Heart left ventricle (tissue), 16 donors: ENCODE measurements at regions not wholly inside any gene's neighbourhood (a gene's known extent, or its start where the extent isn't known, plus 50 kb on each side); places are given as distances from the start of the nearest gene placed in this dataset.

Experiments
- ATAC-seq, 4 donors: fragments of 200-7000 bp; cut with Tn5 transposase; one replicate each; pipeline ENCODE4 v1.9.1; 2020 to 2022; ENCODE audit warnings: moderate library complexity in 4 of 4, mild to moderate bottlenecking in 3 of 4, moderate number of reproducible peaks in 1 of 4
- DNase-seq, 5 donors: peaks; one replicate each; pipeline ENCODE4 v3.0.0-alpha.2; 2020
- H3K27ac ChIP-seq, 12 donors: fragments of 200-600 bp; sonication (generic) in 4 of 12; one replicate each; pipeline versions ENCODE4 v1.5.0 to v1.8.0; 2016 to 2022; ENCODE audit warnings: mild to moderate bottlenecking in 2 of 12
- H3K27me3 ChIP-seq, 9 donors: fragments of 200-600 bp; sonication (generic) in 2 of 9; one replicate each; pipeline versions ENCODE4 v1.5.1 to v1.8.0; 2016 to 2022; ENCODE audit warnings: mild to moderate bottlenecking in 3 of 9
- H3K36me3 ChIP-seq, 9 donors: fragments of 200-600 bp; sonication (generic) in 2 of 9; one replicate each; pipeline versions ENCODE4 v1.5.0 to v1.8.0; 2018 to 2022; ENCODE audit warnings: mild to moderate bottlenecking in 2 of 9
- H3K4me1 ChIP-seq, 12 donors: fragments of 200-600 bp; sonication (generic) in 4 of 12; one replicate each; pipeline versions ENCODE4 v1.5.0 to v1.8.0; 2016 to 2022; ENCODE audit warnings: mild to moderate bottlenecking in 3 of 12
- H3K4me3 ChIP-seq, 12 donors: fragments of 200-600 bp; sonication (generic) in 4 of 12; one replicate each; pipeline versions ENCODE4 v1.5.0 to v1.8.0; 2017 to 2022; ENCODE audit warnings: mild to moderate bottlenecking in 9 of 12, moderate library complexity in 4 of 12
- H3K9me3 ChIP-seq, 12 donors: fragments of 200-600 bp; sonication (generic) in 4 of 12; one replicate each; pipeline versions ENCODE4 v1.5.0 to v1.8.0; 2016 to 2022; ENCODE audit warnings: mild to moderate bottlenecking in 1 of 12
- POLR2A ChIP-seq, 2 donors: fragments of 450-650 bp; IDR thresholded peaks; one replicate each; pipeline ENCODE4 v1.6.1; 2017; ENCODE audit warnings: antibody characterized with exemption in 2 of 2, mild to moderate bottlenecking in 2 of 2, moderate library complexity in 2 of 2
- WGBS, 4 donors: extraction: QIAGEN DNeasy Blood & Tissue Kit in 2 of 4; methylation state at CpG; one replicate each; pipeline versions ENCODE4 v1.1.5 to v1.1.7; 2013 to 2018; 5-methylcytosine and 5-hydroxymethylcytosine counted together
- intact Hi-C, 10 donors: fragments of 100-400 bp; cut with DNase I; formaldehyde crosslinking; loops; one replicate each; pipeline versions ENCODE4 v1.11.1 to v1.14.2; 2022
- TF ChIP-seq, protein P1 (sequence below), 12 donors: fragments of 200-600 bp; sonication (generic) in 4 of 12; IDR thresholded peaks; one replicate each; pipeline versions ENCODE4 v1.5.0 to v1.8.0; 2018 to 2022; ENCODE audit warnings: antibody characterized with exemption in 12 of 12, mild to moderate bottlenecking in 5 of 12
- donor health status: ischemic (EF 13 %, LVEDD 7.1; RV severe dilation, severe dysfunction).
- donor health status: healthy with polysubstance abuse.
- donor health status: DM: no; HTN: yes; CAD: no.
- donor health status: DM: no; HTN: no; CAD: no.
- donor health status: ischemic (EF 25% LVEDD 6.9; RV normal size, moderate dysfunction).
- donor health status: ischemic (EF 25% LVEDD 5.7; RV mildly dilated, moderate dysfunction).
- donor health status: healthy.
- donor health status: DM: yes; HTN: yes; CAD: no.
- donor health status: ischemic (EF 35%, LVEDD 5.7; RV mildly dilated, moderate dysfunction).
- donor health status: nonischemic (EF 11% LVEDD 7.7; RV severe dilation, severe dysfunction).
- donor health status: DM: yes; HTN: yes; CAD: no.
- donor health status: PGD.
- donor health status: ischemic (EF 29% LVEDD 5.4; RV normal size, mild dysfunction).
- donor health status: nonischemic (EF 23%, LVEDD 6.1; RV moderate dilation, normal function).

DNA sequence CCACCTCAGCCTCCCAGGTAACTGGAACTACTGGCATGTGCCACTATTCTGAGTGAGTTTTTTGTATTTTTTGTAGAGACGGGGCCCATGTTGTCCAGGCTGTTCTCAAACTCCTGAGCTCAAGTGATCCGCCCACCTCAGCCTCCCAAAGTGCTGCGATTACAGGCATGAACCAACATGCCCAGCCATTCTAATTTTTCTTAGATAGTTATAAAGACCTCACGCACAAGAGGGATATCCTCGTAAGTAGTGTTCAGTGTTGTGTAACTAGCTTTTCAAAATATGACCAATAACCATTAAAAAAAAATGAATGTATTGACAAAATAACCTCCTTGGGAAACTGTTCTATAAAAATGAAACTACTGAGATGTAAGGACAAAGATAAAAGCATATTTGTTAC, 90.5 kb upstream of the FERD3L start:
- intact Hi-C loops, result no loop called here
- H3K4me3 ChIP-seq, result no peak overlapping the region
- H3K27ac ChIP-seq, result no peak overlapping the region
- no peaks in the 10 kb centered on the region for H3K36me3 ChIP-seq
- ATAC-seq (no peak), DNase-seq (no peak)
- no peaks in the 10 kb centered on the region for H3K4me1 ChIP-seq
- peaks cover 0 to 23% (median 6%) of the 10 kb centered on the region in 12 donors for H3K9me3 ChIP-seq
- no peaks in the 10 kb centered on the region for H3K27me3 ChIP-seq
- WGBS, 4 donors, result 87 to 92% (median 90%) methylated on average over 5 of the region's 5 CpGs
- TF ChIP-seq, protein P1, sequence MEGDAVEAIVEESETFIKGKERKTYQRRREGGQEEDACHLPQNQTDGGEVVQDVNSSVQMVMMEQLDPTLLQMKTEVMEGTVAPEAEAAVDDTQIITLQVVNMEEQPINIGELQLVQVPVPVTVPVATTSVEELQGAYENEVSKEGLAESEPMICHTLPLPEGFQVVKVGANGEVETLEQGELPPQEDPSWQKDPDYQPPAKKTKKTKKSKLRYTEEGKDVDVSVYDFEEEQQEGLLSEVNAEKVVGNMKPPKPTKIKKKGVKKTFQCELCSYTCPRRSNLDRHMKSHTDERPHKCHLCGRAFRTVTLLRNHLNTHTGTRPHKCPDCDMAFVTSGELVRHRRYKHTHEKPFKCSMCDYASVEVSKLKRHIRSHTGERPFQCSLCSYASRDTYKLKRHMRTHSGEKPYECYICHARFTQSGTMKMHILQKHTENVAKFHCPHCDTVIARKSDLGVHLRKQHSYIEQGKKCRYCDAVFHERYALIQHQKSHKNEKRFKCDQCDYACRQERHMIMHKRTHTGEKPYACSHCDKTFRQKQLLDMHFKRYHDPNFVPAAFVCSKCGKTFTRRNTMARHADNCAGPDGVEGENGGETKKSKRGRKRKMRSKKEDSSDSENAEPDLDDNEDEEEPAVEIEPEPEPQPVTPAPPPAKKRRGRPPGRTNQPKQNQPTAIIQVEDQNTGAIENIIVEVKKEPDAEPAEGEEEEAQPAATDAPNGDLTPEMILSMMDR (IDR thresholded peaks at IDR 0.05), result no peak
- no peak for TF ChIP-seq POLR2A (IDR thresholded peaks at IDR 0.05)

DNA sequence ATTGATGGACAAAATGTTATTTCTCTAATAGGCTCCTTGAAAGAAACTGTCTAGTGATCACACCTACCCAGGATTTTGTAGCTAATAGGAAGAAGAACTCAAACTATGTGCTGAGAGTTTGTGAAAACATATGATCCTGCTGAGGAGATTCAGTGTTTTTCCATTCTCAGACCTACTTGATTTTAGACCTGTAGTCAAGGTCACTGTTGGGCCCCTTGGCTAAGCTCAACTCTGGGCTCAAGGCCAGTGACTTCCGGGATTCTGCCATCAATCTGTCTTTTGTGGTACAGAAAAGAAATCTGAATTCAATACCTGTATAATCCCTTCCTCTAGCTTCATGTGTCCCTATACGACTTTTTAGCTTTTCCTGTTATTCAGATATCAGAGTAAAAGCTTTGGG, 79.7 kb upstream of the FERD3L start:
- Histone ChIP-seq H3K27me3 (no peaks in the 10 kb centered on the region), H3K9me3 (peaks cover 0 to 21% (median 0%) of the 10 kb centered on the region in 12 donors), H3K36me3 (no peaks in the 10 kb centered on the region), H3K27ac (no peak overlapping the region), H3K4me3 (no peak overlapping the region), H3K4me1 (no peaks in the 10 kb centered on the region)
- TF ChIP-seq, protein P1 (IDR thresholded peaks at IDR 0.05), result no peak
- no peak for TF ChIP-seq POLR2A (IDR thresholded peaks at IDR 0.05)
- DNase-seq (no peak), ATAC-seq (no peak)
- WGBS, 4 donors, result 64 to 74% (median 66%) methylated on average over 2 of the region's 2 CpGs
- intact Hi-C loops, result no loop called here

DNA sequence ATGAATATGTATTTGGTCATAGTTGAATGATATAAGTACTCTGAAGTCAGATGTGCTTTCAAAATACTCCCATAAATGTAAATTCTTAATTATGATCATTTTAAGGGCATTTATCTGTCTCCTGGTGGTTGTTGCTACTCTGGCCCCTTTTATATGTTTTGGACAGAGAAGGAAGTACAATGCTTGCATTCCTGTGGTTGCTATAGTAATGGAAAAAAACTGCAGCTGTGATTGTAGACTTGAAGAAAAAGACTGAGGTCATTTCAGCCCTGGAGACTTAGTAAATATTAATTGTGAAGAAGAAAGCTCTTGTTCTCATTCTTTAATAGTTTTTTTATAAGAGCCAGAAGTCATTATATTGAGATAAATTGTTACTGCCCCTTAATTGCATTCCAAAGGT, 70.2 kb upstream of the FERD3L start:
- intact Hi-C loops, result no loop called here

DNA sequence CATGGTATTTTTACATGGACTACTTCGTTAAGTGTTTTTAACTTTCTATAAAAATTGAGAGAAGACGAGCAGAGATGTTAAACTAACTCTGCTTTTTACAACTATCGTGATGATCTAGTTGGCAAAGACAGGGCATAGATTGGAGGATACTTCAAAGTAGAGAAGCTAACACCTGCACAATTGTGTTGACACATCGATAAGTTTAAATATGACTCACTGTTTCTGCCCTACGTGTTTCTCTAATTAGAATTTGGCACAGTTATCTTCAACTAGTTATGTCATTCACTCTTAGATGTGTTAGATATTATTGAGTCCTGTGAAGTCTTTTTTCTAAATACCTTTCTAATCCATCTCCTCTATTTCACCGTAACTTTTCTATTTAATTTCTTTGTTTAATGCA, 68.5 kb upstream of the FERD3L start:
- H3K4me3 ChIP-seq, result no peak overlapping the region
- peaks cover 0 to 9% (median 0%) of the 10 kb centered on the region in 12 donors for H3K9me3 ChIP-seq
- H3K27me3 ChIP-seq, result no peaks in the 10 kb centered on the region
- no peak overlapping the region for H3K27ac ChIP-seq
- WGBS, 4 donors, result 68 to 75% (median 72%) methylated on average over 6 of the region's 6 CpGs
- no peak for DNase-seq
- intact Hi-C loops, result no loop called here
- no peaks in the 10 kb centered on the region for H3K4me1 ChIP-seq
- ATAC-seq, result no peak
- H3K36me3 ChIP-seq, result no peaks in the 10 kb centered on the region
- TF ChIP-seq POLR2A (IDR thresholded peaks at IDR 0.05), result no peak
- TF ChIP-seq, protein P1 (IDR thresholded peaks at IDR 0.05), result no peak

More for the DNA sequence above, 70.2 kb upstream of the FERD3L start:
- H3K9me3 ChIP-seq, result peaks cover 0 to 9% (median 0%) of the 10 kb centered on the region in 12 donors
- H3K36me3 ChIP-seq, result no peaks in the 10 kb centered on the region
- ATAC-seq, result no peak
- no peak overlapping the region for H3K27ac ChIP-seq
- H3K4me3 ChIP-seq, result no peak overlapping the region
- no peaks in the 10 kb centered on the region for H3K4me1 ChIP-seq
- H3K27me3 ChIP-seq, result no peaks in the 10 kb centered on the region
- no peak for DNase-seq
- TF ChIP-seq, protein P1 (IDR thresholded peaks at IDR 0.05), result no peak
- TF ChIP-seq POLR2A (IDR thresholded peaks at IDR 0.05), result no peak
